KMS-11 (cell line): ENCODE measurements at regions not wholly inside any gene's neighbourhood (a gene's known extent, or its start where the extent isn't known, plus 50 kb on each side); places are given as distances from the start of the nearest gene placed in this dataset.

Experiments
- H2AFZ ChIP-seq: fragments of 200-600 bp; sonication (generic); 2 replicates; pipeline ENCODE4 v1.6.1; 2016; ENCODE audit warnings: antibody characterized with exemption, mixed run types, low read depth
- H3K27ac ChIP-seq: fragments of 200-600 bp; sonication (generic); 2 replicates; pipeline ENCODE4 v1.6.1; 2016; ENCODE audit warnings: mild to moderate bottlenecking, mixed run types
- H3K27me3 ChIP-seq: fragments of 200-600 bp; sonication (generic); 2 replicates; pipeline ENCODE4 v1.6.1; 2017; ENCODE audit warnings: mild to moderate bottlenecking, low read depth, mixed run types, moderate library complexity; ENCODE audit not compliant: insufficient read depth
- H3K36me3 ChIP-seq: fragments of 200-600 bp; sonication (generic); 2 replicates; pipeline ENCODE4 v1.6.1; 2017; ENCODE audit warnings: mild to moderate bottlenecking, mixed run types; ENCODE audit not compliant: insufficient read depth
- H3K4me1 ChIP-seq: fragments of 200-600 bp; sonication (generic); 2 replicates; pipeline ENCODE4 v1.6.1; 2016; ENCODE audit warnings: mild to moderate bottlenecking, low read depth, mixed run types; ENCODE audit not compliant: poor library complexity, severe bottlenecking
- H3K4me2 ChIP-seq: fragments of 200-600 bp; sonication (generic); 2 replicates; pipeline ENCODE4 v1.7.0; 2016; ENCODE audit warnings: mild to moderate bottlenecking, mixed run types
- H3K4me3 ChIP-seq: fragments of 200-600 bp; sonication (generic); IDR thresholded peaks from 2 replicates; pipeline ENCODE4 v1.6.1; 2017; ENCODE audit warnings: low read depth, low read length, mixed read lengths; ENCODE audit not compliant: insufficient read depth
- H3K79me2 ChIP-seq: fragments of 200-600 bp; sonication (generic); 2 replicates; pipeline ENCODE4 v1.6.1; 2016; ENCODE audit warnings: low read depth, mixed run types; ENCODE audit not compliant: insufficient read depth
- H3K9ac ChIP-seq: fragments of 200-600 bp; sonication (generic); 2 replicates; pipeline ENCODE4 v1.6.1; 2016; ENCODE audit warnings: mild to moderate bottlenecking, mixed run types
- H4K20me1 ChIP-seq: fragments of 200-600 bp; sonication (generic); 2 replicates; pipeline ENCODE4 v1.6.1; 2016; ENCODE audit warnings: mild to moderate bottlenecking, mixed run types; ENCODE audit not compliant: insufficient read depth
- CTCF ChIP-seq: fragments of 200-600 bp; sonication (generic); conservative IDR thresholded peaks from 2 replicates; pipeline ENCODE4 v1.6.1; 2017; ENCODE audit warnings: low read depth, mild to moderate bottlenecking, antibody characterized with exemption, low read length, moderate library complexity, mixed read lengths

DNA sequence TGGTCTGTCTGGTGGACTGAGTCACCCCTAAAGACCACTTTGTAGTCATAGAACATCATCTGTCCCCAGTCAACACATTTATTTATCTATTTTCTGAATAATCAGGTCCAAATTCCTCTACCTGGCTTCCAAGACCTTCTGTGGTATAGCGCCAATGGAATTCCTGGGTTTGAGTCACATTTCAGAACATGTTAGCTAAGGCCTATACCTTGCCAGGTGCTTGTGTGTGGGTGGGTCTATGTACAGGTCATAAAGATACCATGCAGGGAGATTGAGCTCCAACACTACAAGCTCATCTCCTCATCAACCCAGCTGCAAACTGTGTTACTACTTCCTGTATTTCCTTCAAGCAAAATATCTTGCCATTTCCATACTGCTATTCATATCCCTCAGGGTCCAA is 113.3 kb downstream of the TRAPPC11 start:
- Histone ChIP-seq H3K36me3 (no peaks in the 10 kb centered on the region), H3K4me3 (no peak overlapping the region), H3K27ac (no peak overlapping the region), H3K79me2 (no peaks in the 10 kb centered on the region), H4K20me1 (no peaks in the 10 kb centered on the region), H2AFZ (no peak overlapping the region), H3K4me1 (no peaks in the 10 kb centered on the region), H3K27me3 (no peaks in the 10 kb centered on the region), H3K4me2 (no peak overlapping the region), H3K9ac (no peak overlapping the region)
- no peak for TF ChIP-seq CTCF

- Histone ChIP-seq H3K27ac (no peak overlapping the region), H2AFZ (no peak overlapping the region), H3K4me1 (no peaks in the 10 kb centered on the region), H3K79me2 (no peaks in the 10 kb centered on the region), H3K36me3 (no peaks in the 10 kb centered on the region), H3K9ac (no peak overlapping the region), H3K4me3 (no peak overlapping the region), H4K20me1 (no peaks in the 10 kb centered on the region), H3K27me3 (no peaks in the 10 kb centered on the region), H3K4me2 (no peak overlapping the region)
- no peak for TF ChIP-seq CTCF
Measured at GRCh38 chr4:183773790-183774189, 114.7 kb downstream of the TRAPPC11 start.

- no peak overlapping the region for H3K4me3 ChIP-seq
- H3K4me1 ChIP-seq: no peaks in the 10 kb centered on the region
- no peaks in the 10 kb centered on the region for H3K27me3 ChIP-seq
- H2AFZ ChIP-seq: no peak overlapping the region
- H3K79me2 ChIP-seq: no peaks in the 10 kb centered on the region
- H3K36me3 ChIP-seq: no peaks in the 10 kb centered on the region
- H4K20me1 ChIP-seq: no peaks in the 10 kb centered on the region
- H3K4me2 ChIP-seq: no peak overlapping the region
- H3K27ac ChIP-seq: no peak overlapping the region
- no peak overlapping the region for H3K9ac ChIP-seq
- no peak for TF ChIP-seq CTCF
Measured at GRCh38 chr4:183783306-183783705, 121.8 kb upstream of the STOX2 start.

GRCh38 chr4:183783991-183784553 is 121.0 kb upstream of the STOX2 start:
- Histone ChIP-seq H3K4me1 (no peaks in the 10 kb centered on the region), H3K4me2 (no peak overlapping the region), H3K27me3 (no peaks in the 10 kb centered on the region), H3K36me3 (no peaks in the 10 kb centered on the region), H3K27ac (no peak overlapping the region), H3K9ac (no peak overlapping the region), H3K4me3 (no peak overlapping the region), H4K20me1 (no peaks in the 10 kb centered on the region), H3K79me2 (no peaks in the 10 kb centered on the region), H2AFZ (no peak overlapping the region)
- TF ChIP-seq CTCF: no peak
